GM12864 (cell line): ENCODE measurements at regions not wholly inside any gene's neighbourhood (a gene's known extent, or its start where the extent isn't known, plus 50 kb on each side); places are given as distances from the start of the nearest gene placed in this dataset.

Experiments
- DNase-seq: peaks from one replicate; pipeline ENCODE4 v3.0.0-alpha.2; 2011; ENCODE audit warnings: low read depth
- H3K4me3 ChIP-seq: 2 replicates; pipeline ENCODE4 v1.5.1; 2011; ENCODE audit warnings: mild to moderate bottlenecking, low read depth, low read length, control low read depth
- TF ChIP-seq, protein P1 (sequence below): IDR thresholded peaks from 2 replicates; pipeline ENCODE4 v1.5.1; 2011; ENCODE audit warnings: low read depth, mild to moderate bottlenecking, moderate library complexity, low read length, control low read depth, inconsistent platforms; ENCODE audit errors: missing control alignments

DNA sequence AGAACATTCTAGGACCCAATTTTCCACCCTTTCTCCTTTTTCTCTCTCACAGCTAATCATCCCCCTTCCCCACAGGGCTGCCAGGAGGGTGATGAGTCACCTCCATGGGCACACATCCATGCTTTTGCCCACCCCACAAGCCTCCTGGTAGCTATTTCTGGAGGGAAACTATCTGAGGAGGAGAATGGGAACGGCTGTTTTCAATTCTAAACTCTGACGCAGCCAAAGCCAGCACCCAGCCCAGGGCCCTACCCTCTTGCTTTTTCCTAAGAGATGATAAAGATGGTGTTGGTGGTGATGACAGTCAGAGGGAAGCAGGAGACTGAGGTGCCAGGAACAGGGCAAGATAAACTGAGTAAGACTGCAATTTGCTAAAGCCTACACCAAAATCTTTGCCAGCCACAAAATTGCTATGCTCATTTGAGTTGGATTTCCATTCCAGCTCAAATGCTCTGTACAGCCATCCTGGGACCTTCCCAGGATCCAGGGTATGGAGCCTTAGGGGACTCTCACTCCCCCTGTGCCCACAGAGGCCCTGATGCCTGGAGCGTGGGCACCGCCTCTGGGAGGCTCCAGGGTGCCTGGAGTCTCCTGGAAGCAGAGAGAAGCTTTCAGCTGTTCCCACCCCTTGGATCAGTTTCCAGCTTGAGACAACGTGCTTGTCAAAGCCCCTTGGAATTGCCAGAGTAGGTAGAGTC, 62.0 kb upstream of the FZD7 start:
- DNase-seq = no peak
- TF ChIP-seq, protein P1, sequence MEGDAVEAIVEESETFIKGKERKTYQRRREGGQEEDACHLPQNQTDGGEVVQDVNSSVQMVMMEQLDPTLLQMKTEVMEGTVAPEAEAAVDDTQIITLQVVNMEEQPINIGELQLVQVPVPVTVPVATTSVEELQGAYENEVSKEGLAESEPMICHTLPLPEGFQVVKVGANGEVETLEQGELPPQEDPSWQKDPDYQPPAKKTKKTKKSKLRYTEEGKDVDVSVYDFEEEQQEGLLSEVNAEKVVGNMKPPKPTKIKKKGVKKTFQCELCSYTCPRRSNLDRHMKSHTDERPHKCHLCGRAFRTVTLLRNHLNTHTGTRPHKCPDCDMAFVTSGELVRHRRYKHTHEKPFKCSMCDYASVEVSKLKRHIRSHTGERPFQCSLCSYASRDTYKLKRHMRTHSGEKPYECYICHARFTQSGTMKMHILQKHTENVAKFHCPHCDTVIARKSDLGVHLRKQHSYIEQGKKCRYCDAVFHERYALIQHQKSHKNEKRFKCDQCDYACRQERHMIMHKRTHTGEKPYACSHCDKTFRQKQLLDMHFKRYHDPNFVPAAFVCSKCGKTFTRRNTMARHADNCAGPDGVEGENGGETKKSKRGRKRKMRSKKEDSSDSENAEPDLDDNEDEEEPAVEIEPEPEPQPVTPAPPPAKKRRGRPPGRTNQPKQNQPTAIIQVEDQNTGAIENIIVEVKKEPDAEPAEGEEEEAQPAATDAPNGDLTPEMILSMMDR = no peak
- no peak overlapping the region for H3K4me3 ChIP-seq

DNA sequence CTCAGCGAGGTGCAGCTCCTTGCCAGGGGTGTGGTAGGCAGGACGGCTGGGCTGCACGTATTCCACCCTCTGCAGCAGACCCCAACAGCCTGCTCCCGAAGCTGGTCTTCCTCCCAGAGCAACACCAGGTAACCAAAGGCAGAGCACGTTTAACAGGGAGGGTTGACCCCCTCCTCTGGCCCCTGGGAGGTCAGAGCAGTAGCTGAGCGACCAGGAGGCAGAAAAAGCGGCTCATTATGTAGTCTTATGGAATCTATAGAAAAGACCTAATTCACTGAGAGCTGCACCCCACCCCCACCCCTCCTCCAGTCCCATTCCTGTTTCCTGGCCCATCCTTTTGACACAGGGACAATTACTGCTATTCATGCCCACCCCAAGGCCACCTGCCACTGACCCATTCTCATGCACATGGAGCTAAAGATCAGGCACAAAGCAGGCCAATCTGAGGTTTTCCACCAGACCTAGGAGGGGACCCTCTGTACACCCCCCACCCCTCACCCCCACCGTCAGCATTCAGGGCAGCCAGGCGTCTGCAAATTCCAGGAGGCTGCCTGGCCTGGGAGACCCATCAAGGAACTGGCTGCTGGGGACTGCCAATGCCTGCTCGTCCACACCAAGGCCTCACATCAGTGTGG, 60.9 kb upstream of the FZD7 start:
- no peak overlapping the region for H3K4me3 ChIP-seq
- TF ChIP-seq, protein P1 = no peak
- no peak for DNase-seq

DNA sequence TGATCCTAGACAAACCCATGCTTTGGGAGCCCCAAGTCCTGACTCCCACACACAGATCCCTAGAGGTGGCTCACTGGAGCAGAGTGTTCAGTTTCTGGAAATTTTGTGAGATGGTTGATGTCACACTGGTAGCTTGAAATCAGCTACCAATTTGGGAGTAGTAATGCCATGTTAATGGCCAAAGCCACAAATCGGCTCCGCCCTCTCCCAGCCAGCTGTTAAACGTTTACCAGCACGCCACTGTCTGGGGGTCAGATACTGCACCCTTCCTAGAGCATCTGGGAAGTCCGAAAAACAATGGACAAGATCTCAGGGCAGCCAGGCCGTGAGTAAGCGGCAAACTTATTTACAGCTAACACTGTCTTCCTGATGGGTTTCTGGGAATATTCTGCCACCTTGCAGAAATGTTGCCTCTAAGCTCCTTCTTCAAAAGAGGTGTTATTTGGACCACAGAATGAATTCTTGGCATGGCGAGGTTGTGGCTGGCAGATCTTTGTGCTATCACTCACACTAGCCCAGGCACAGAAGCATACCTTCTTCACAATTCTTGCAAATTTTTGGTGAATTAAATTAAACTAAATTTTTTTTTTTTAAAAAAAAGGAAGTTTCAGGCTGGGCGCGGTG, 60.2 kb upstream of the FZD7 start:
- no peak overlapping the region for H3K4me3 ChIP-seq
- TF ChIP-seq, protein P1 = no peak
- no peak for DNase-seq

DNA sequence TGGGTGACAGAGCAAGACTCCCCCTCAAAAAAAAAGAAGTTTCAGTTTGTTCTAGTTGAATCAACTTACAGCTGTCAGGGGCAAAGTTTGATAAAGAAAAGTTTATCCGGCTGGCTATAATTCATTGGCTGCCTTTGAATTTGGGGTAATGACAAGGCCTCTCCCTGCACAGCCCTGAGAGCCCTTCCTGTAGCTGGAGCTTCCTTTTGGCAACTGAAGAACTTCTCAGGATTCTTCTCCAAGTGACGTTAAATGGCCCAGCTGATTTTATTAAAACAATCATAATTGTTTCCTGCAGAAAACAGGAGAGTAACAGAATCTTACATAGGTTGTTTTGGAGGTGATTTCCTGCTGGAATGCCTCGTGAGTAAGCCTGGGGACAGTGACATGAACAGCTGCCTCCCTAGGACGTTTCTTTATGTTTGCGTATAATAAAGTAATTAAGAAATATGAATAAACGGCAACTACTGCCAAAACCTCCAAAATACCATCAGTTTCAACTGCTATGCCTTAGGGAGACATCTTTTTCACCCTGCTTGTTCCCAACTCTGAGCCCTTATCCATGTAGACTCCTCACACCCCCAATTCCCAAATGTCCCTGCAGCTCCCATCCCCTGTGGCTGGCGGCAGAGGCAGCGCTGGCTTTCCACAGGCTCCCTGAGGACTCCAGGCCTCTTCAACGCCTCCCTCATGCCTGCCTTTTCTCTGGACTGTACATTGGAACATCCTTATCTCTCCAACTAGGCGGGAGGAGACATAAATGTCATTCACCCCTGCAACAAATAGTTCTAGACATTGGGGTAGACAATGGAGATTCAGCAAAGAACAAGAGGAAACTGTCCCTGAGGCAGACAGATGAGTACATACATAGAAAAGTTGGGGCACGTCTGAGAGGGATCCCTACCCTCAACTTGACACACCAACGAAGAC, 59.2 kb upstream of the FZD7 start:
- TF ChIP-seq, protein P1 = no peak
- no peak overlapping the region for H3K4me3 ChIP-seq
- no peak for DNase-seq

DNA sequence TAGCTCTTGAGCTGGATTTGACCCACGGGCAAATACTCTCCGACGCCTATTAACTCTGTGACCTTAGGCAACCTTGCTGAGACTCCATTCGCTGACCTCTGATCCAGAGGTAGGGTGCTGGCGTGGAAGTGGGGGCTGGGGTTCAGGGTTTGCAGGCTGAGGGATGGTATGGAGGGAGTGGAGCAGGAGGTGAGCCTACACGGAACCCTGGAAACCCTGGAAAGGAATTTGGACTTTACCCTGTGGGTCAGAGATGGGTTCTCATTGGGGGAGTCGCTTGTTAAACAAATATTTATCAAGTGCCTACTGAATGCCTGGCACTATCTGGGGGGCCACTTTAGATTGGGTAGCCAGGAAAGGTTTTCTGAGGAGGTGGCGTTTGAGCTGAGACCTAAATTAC, 58.2 kb upstream of the FZD7 start:
- no peak for DNase-seq
- no peak overlapping the region for H3K4me3 ChIP-seq
- TF ChIP-seq, protein P1 = no peak

DNA sequence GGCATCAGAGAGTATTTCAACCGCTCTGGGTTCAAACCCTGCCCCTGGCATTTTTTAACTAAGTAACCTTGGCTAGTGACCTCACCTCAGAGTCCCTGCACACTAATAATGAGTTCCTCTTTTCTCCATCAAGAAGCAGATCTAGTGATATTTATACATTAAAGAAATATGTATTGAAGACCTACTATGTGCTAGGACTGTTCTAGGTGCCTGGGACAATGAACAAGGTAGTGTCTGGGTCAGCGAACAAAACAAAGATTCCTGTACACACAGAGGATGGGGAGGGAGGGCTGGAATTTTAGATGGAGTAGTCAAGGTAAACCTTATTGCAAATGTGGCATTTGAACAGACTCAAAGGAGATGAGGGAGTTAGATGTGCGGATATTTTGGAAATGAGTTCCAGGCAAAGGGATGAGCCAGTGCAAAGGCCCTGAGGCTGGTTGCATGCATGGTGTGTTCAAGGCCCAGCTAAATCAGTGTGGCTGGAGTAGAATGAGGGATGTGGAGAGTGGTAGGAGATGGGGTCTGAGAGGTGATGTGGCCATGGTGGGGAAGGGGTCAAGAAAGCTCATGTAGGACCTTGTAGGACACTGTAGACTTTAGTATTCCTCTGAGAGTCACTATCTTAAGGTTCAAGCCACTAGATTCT, 57.6 kb upstream of the FZD7 start:
- TF ChIP-seq, protein P1 = no peak
- no peak for DNase-seq
- H3K4me3 ChIP-seq = no peak overlapping the region
